HG03045 (cell line): ENCODE measurements at regions not wholly inside any gene's neighbourhood (a gene's known extent, or its start where the extent isn't known, plus 50 kb on each side); places are given as distances from the start of the nearest gene placed in this dataset.

Source experiments
- ATAC-seq: cut with Tn5 transposase; IDR thresholded peaks from one replicate; pipeline ENCODE4 v1.9.1; 2021; ENCODE audit warnings: mild to moderate bottlenecking, moderate library complexity; ENCODE audit not compliant: unreplicated experiment

DNA sequence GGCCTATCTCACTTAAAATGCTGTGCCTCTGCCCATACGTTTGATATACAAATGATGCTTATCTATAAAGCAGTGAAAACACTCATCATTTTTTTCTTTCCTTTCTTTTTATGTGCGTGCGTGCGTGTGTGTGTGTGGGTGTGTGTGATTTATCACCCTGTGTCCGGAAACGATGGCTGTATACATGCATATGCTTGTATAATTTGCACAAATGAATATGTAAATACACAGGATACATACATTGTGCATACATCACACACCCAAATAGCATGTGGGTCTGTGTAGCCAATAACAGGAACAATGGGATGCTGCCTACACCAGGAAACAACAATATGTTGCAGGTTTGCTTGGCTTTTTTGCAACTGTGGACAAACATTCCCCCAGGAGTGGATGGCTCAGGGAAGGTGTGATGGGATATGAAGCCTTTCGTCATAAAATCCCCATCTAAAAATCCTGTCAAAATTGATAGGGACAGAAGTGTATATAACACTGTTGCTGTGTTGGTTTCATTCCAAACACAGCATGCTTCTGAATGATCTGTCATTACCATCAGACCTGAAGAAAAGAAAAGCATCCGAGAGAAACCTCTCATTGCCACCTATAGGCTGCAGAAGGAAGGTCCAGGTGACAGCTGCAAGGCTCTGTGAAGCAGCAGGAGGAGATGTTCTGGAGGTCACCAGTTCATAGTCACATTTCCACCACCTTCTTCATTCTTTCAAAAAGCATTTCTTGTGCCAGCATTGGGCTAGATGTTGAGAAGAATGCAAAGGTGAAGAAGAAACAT lies 503.9 kb upstream of the NR2F2 start:
- ATAC-seq: no peak

DNA sequence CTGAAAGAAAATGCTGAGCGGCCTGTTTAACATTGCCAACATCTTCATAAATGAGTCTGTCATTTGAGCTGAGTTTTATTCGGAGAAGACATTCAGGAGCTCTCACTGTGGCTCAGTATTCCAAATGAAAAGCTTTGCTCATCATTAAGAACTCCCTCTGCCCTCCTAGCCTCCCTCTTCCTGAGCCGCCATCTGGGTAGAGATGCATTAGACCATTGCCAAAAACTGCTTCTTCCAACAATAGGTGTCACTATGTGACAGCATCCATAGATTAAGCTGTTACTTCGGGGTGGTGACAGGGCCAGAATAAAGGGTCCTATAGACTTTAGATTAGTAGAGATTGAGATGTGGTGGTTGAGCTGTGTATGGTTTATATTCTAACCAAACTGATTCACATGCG lies 501.4 kb upstream of the NR2F2 start:
- ATAC-seq: no peak

DNA sequence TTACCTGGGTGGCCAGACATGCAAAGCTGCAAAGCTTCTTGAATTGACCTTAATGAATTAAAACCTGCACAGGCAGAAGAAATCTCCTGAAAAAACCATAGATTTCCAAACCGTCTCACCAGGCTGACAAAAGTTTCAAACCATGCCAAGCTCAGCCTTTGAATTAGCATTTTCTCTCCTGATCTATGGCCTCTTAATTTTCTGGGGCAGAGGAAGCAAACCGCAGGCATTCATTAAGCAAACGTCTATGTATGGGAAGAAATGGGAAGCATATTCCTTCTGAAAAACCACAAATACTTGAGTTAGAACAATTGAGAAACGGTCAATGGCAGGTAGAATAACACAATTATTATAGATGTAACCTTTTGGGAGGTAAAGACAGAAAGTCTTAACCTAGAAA lies 500.2 kb upstream of the NR2F2 start:
- no peak for ATAC-seq

DNA sequence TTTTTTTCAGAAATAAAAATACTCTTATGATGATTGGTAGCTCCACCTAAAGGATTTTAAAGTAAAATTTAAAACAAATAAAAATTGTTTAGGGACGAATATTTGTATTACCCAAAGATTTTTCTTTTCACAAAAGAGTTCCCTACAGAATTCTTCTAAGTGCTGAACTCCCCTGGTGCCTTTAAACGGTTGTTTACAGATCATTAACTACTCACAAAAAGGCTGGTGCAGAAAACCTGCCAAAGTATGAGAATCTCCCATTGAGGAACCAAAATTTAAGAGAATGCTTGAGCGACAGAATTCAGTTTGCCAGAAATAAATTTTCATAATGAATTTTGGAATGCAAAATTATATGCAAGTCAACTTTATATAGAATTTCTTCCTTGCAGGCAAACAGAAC lies 497.8 kb upstream of the NR2F2 start:
- no peak for ATAC-seq

DNA sequence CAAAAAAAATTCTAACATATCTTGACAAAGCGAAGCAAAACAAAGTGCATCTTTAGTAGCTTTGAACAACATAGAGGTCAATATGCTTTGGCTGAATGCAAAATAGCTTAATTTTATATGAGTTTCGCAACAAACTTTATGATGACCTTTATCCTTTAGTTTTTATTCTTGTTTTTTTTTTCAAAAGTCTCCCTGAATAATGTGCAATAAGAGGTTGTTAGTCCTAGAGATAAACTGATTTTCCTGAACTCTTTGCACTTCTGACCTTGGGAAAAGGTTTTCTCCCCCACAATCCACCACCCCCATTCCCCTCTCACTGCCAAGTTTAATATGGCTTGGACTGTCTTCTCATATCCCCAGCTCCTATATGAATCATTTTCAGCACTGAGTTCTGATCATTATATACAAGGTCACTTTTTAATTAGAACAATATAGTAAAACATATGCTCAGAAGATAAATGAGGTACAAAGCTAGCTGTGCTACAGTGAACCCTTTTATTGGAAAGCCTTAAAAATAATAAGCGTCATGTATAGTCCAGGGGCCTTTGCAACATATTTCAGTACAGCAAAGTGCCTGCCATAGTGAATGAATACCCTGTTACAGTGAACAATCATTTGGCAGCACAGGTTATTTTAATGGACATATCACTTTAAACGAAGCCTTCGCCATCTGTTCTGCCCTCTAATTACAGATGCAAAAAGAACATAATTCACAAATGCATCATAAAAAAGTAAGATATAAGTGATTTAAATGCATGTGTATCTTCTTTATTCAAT lies 496.3 kb upstream of the NR2F2 start:
- no peak for ATAC-seq

DNA sequence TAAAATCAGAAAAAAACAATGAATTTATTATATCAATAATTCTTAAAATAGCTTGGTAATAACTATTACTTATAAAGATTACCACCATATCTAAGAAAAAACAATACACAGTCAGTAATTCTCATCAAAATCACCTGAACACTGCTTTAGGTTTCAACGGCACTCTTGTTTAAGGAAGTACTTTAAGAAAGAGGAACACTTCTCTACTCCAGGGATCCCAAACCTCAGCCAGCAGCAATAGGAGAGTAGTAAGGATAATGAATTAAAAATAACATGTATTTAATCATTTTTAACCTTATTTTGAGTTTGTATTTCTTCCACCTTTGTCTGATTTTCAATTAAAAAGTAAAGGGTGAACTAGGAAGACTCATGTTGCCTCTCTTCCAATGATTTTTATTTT lies 494.0 kb upstream of the NR2F2 start:
- no peak for ATAC-seq

DNA sequence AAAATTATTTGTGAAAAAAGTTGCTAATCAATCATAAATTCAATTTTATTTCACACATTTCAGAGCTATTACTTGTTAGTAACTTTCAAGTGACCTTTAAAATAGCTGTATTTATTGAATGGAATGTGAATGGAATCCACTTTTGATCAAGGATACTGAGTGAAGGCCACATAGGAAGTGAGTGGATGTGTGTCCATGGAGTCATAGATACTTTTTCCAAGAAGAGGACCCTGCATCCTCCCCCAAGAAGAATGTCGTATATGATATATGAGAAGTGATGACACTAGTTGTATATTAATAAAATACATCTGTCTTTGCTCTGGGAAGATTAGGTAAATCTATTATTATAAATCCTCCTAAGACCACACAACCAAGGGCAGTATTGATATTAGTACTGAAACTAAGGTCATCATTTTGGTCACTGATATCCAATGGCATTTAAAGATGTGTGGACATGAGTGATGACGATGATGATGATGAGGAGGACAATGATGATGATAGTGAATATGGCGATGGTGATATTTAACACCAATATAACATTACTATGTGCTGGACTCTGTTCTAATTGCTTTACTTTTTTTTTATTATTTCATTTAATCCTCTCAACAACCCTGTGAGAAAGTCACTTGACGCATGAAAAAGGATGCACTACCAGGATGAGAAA lies 493.0 kb upstream of the NR2F2 start:
- ATAC-seq: no peak

DNA sequence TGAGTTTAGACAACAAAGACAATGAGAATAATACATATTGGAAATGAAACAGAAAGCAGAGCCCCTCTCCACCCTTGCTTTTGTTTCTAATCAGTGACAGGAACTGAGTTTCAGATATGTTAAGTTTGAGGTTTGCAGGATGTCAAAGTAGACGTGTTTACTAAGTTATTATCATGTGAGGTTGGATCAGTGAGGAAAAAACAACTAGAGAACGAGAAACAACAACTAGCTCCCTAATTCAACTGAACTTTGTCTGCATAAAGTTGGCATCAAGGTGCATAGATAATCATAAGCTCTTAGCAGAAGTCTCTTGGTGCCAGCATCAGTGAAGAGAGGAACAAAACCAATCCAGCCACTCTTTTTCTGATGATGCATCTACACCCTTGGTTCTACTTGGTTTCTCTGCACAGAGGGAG lies 491.1 kb upstream of the NR2F2 start:
- ATAC-seq: peak; percentile 87

DNA sequence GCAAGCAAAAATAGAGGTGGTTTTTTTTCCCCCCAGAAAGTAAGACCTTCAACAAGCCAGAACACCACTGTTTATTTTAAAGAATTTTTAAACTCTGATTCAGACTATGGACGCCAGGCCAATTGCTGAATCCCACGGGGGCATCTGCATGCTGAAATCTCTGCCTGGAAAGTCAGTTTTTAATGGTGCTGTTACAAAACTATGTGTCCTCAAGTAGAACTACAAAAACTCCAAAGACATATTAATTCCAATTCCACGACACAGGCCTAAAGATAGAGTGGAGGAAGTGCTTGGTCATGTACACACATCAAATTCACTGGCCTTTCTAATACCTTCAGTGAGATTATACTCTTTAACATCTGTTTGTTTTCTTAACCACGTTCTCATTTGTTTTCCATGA lies 490.5 kb upstream of the NR2F2 start:
- ATAC-seq: no peak

DNA sequence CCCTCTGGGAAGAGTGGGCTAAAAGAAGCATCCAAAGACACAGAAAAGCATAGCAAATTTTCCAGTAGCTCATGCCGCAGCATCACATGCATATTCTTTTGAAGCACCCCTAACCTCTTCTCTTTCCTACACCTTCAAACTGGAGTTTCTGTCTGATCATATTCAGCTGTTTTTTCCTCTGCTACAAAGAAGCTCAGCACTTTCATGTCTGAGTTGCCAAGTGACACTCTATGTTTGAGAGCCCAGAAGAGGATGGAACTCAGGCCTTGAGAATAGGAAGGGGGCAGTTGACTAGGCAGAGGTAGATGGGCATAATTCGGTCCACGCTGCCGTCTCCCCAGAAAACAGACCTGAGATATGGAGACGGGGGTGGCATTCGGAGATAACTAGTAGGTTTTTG lies 489.6 kb upstream of the NR2F2 start:
- no peak for ATAC-seq

DNA sequence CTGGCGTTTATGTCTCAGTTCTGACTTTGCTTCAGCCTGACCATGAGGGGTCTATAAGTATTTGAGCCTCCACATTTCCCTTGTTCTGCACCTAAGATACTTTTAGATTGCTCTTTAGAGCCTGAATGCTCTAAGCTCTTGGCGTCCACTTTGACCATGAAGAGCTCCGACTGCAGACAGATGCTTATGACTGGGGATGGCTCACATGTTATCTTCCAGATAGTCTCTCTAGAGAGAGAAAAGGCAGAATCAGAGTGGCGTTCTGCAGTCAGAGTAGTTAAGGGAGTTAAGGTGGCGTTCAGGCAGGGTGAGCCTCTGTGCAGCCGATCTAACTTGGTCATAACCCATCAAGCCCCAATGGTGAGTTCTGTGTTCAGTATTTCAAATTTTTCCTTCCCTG lies 487.9 kb upstream of the NR2F2 start:
- ATAC-seq: no peak

DNA sequence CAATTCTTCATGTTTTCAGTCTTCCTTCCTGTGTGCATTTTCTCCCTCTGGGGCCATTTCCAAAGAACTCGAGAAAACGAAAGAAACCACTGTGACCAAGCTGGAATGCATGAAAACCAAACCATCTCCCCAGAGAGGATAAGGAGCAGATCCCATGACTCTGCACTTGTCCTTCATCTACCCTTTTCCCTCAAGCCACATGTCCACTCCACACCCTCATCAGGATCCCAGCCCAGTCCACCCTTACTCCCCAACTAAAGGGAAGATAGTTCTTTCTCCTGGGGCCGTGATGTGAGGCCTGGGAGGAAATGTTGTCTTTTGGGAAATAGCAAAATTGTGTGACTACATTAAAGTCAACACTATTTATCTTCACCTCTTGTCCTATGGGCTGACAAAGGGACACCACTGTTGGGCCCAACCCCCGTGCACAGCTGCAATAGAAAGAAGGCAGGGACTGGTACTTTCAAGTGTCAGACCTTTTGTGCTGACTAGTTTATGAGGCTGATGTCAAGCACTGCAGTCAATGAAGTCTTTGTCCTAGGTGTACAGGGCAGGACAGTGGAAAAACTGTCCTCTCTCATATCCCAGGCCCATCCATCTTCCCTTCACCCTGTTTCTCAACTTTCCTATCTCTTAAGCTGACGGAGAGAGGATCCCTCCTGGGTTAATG lies 487.1 kb upstream of the NR2F2 start:
- ATAC-seq: no peak

DNA sequence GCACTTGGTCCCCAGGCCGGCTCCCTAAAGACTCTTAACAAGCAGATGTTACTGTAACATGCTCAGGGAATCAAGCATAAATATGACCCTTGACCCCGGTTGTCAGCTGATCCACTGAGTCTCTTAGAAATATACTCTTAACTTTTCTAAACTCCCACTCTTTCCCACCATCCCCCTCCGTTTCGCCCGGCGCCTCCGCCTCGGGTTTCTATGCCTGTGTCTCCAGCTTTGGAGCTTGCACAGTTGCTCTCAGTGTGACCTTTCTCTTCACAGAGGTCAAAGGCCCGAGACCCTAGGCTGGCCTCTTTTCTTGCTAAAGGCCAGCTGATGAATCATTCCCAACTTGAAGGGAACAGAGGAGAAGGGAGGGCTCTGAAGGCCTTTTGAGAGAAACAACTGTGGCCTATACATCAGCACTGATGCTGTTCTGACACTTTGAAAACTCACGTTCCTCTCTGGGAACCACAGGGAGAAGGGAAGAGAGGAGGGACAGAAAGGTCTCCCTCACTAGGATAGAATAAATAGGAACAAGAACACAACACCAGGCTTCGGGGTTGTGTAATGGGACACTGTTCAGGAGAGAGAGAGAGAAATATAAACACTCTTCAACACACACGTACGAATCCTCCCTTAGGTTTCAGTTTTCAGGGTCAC lies 484.5 kb upstream of the NR2F2 start:
- no peak for ATAC-seq

DNA sequence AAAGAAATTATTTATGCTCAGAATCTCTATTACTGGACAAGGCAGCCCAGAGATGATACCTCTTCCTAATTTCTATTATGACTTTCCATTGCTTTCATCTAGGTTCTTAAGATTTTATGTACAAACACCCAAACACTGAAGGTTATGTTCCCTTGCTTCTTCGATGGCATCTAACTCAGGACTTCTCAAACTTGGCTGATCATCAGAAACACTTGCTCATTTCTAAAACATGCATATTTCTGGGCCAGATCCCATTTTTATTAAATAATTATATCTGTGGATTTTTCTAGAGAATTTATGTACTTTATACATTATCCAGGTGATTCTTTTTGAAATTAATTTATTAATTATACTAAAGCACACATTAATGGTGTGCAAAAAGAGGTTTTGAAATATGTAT lies 482.4 kb upstream of the NR2F2 start:
- no peak for ATAC-seq

DNA sequence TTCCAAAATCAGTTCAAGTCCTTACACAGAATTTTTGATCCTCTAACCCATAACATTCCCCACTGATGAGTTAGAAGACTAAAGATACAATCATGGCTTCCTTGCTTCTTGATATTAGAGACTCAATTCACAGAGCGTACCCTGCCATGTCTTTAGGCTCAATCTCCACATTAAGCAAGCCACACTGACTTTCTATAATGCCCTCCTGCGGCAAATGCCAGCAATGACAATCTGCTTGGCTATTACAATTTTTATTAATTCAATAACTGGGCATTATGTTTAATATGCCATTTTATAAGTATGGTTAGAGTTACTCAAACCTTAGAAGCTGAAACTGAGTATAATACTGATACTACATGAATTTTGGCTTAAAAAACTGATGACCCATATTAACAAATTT lies 479.7 kb upstream of the NR2F2 start:
- no peak for ATAC-seq

DNA sequence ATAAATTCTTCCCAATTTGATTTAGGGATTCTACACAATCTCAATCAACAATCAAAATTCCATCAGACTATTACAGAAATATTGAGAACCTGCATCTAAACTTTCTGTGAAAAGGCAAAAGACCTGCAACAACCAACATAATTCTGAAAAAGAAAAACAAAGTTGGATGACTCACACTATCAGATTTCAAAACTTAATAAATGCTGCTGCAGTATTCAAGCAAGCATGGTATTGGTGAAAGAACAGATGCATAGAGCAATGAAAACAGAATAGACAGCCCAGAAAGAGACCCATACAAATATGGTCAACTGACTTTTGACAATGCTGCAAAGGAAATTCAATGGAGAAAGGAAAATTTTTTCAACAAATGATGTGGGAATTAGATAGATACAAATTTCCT lies 477.1 kb upstream of the NR2F2 start:
- no peak for ATAC-seq

DNA sequence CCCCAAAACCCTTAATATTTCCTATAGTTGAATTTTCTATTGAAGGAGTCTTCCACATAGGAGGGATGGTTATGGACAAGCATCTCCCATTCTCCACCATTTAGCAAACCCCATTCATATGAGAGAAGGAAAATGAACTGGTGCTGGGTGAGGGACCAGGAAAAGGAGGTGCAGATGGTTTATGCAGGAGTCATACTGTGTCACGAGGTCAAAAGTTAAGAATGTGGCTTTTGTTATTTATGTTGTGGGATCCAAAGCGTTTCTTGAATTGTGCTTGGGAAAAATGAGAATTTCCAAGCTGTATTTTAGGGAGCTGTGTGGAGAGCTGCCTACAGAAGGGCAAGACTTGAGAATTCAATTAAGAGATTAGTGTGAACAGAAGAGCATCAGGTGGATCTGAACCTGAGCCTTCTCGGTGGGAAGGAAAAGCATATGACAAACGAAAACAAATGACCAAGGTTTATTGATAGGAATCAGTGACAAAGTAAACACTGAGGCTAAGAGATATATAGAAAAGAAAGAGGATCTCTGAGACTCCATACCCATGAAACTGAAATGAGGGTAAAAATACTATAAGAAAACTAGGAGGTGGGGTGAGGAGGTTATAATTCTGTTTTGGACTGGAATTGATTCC lies 473.3 kb upstream of the NR2F2 start:
- ATAC-seq: no peak

DNA sequence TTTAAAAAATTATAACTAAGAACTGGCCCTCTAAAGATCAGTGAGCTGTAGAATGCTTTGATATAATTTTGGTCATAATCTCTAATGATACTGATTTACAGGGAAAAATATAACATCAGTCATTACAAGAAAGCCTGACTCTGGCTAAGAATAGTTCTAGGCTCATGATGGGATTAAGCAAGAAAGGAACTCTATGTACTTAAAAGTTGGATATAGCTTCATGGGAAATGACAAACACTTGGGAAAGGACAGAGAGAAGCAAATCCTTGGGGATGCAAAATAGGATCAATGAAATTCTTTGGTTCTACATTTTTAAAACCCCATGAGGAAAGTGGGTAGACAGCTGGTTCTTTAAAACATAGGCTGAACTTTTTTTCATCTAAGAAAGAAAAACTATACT lies 472.7 kb upstream of the NR2F2 start:
- no peak for ATAC-seq

DNA sequence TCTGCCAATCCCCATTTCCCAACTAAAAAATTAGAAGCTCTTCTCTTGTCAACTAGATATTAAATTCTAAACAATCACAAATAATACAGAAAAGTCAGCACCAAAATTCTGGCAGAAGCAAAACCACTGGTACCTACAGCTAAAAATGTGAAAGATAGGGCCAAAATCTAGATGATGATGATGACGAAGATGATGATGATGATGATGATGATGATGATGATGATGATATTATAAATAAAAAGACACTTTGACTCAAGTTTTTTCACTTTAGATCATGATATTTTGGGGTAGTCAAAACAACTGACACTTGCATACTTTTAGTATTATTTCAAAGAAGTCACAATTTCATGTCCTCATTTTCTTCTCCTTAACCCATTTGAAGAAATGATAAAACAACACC lies 470.1 kb upstream of the NR2F2 start:
- ATAC-seq: no peak

DNA sequence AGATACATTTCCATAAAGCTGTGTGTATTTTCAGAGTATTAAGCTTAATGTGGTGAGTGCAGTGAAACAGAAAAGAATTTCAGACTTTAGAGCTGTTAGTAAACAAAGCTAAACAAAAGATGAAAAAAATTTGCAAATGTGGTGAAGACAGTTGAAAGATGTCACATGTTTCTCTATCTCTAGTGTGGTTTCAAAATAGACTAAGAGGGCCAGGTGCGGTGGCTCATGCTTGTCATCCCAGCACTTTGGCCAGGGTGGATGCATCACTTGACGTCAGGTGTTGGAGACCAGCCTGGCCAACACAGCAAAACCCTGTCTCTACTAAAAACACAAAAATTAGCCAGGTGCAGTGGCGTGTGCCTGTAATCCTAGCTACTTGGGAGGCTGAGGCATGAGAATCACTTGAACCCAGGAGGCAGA lies 466.0 kb upstream of the NR2F2 start:
- peak; percentile 66 for ATAC-seq
